GM18519 (cell line): ENCODE measurements at regions not wholly inside any gene's neighbourhood (a gene's known extent, or its start where the extent isn't known, plus 50 kb on each side); places are given as distances from the start of the nearest gene placed in this dataset.
"Not testable (repeated sequence)": the region's sequence is repeated elsewhere in the genome, so short reads cannot be mapped to it uniquely, and the experiment has no call there.

Experiments
- ATAC-seq: cut with Tn5 transposase; IDR thresholded peaks from one replicate; pipeline ENCODE4 v1.9.1; 2021; ENCODE audit warnings: mild to moderate bottlenecking, moderate library complexity; ENCODE audit not compliant: unreplicated experiment, low FRiP score

- ATAC-seq: not testable (repeated sequence)
Observed at GRCh38 chr2:184456693-184457092, 141.6 kb upstream of the ZNF804A start.

GRCh38 chr2:184463102-184463865 lies 135.0 kb upstream of the ZNF804A start:
- no peak for ATAC-seq

GRCh38 chr2:184463866-184464248 lies 134.5 kb upstream of the ZNF804A start:
- no peak for ATAC-seq

GRCh38 chr2:184468826-184469225 lies 129.5 kb upstream of the ZNF804A start:
- ATAC-seq: no peak

GRCh38 chr2:184472481-184472880 lies 125.8 kb upstream of the ZNF804A start:
- ATAC-seq: no peak

- no peak for ATAC-seq
Observed at GRCh38 chr2:184481865-184482264, 116.5 kb upstream of the ZNF804A start.

GRCh38 chr2:184498936-184499335 lies 99.4 kb upstream of the ZNF804A start:
- ATAC-seq: no peak

GRCh38 chr2:184504252-184504651 lies 94.1 kb upstream of the ZNF804A start:
- ATAC-seq: no peak

- ATAC-seq: no peak
Observed at GRCh38 chr2:184507254-184507653, 91.1 kb upstream of the ZNF804A start.

GRCh38 chr2:184517402-184517801 lies 80.9 kb upstream of the ZNF804A start:
- no peak for ATAC-seq

- no peak for ATAC-seq
Observed at GRCh38 chr2:184520441-184520840, 77.9 kb upstream of the ZNF804A start.

GRCh38 chr2:184523732-184524131 lies 74.6 kb upstream of the ZNF804A start:
- ATAC-seq: no peak

GRCh38 chr2:184524551-184525382 lies 73.6 kb upstream of the ZNF804A start:
- ATAC-seq: no peak

- no peak for ATAC-seq
Observed at GRCh38 chr2:184527058-184527457, 71.3 kb upstream of the ZNF804A start.

- ATAC-seq: no peak
Observed at GRCh38 chr2:184528119-184528518, 70.2 kb upstream of the ZNF804A start.

GRCh38 chr2:184530239-184530638 lies 68.1 kb upstream of the ZNF804A start:
- no peak for ATAC-seq

GRCh38 chr2:184530959-184531358 lies 67.4 kb upstream of the ZNF804A start:
- no peak for ATAC-seq

- no peak for ATAC-seq
Observed at GRCh38 chr2:184532551-184532950, 65.8 kb upstream of the ZNF804A start.

GRCh38 chr2:184534986-184535385 lies 63.3 kb upstream of the ZNF804A start:
- ATAC-seq: no peak

GRCh38 chr2:184540246-184540789 lies 58.0 kb upstream of the ZNF804A start:
- no peak for ATAC-seq

- no peak for ATAC-seq
Observed at GRCh38 chr2:184541591-184541990, 56.7 kb upstream of the ZNF804A start.
